AG09319 (cell line): ENCODE measurements at regions not wholly inside any gene's neighbourhood (a gene's known extent, or its start where the extent isn't known, plus 50 kb on each side); places are given as distances from the start of the nearest gene placed in this dataset.

Experiments
- DNase-seq: peaks from one replicate; pipeline ENCODE4 v3.0.0-alpha.2; 2010; ENCODE audit warnings: low read depth; ENCODE audit errors: extremely low read depth
- CTCF ChIP-seq: IDR thresholded peaks from 2 replicates; pipeline ENCODE4 v1.5.1; 2011; ENCODE audit warnings: low read depth, mild to moderate bottlenecking, inconsistent platforms, low read length, moderate library complexity

GRCh38 chr12:93174048-93174447, 203.7 kb upstream of the NUDT4 start:
- DNase-seq = peak; percentile 65
- TF ChIP-seq CTCF = no peak

- TF ChIP-seq CTCF = no peak
- no peak for DNase-seq
Observed at GRCh38 chr12:93174473-93174872, 203.3 kb upstream of the NUDT4 start.

GRCh38 chr12:93176165-93176564, 201.6 kb upstream of the NUDT4 start:
- no peak for DNase-seq
- no peak for TF ChIP-seq CTCF

GRCh38 chr12:93176610-93177126, 201.1 kb upstream of the NUDT4 start:
- DNase-seq = no peak
- no peak for TF ChIP-seq CTCF

GRCh38 chr12:93177208-93178153, 200.2 kb upstream of the NUDT4 start:
- DNase-seq = no peak
- TF ChIP-seq CTCF = no peak

- TF ChIP-seq CTCF = no peak
- no peak for DNase-seq
Observed at GRCh38 chr12:93178154-93178878, 199.4 kb upstream of the NUDT4 start.

GRCh38 chr12:93179792-93180191, 197.9 kb upstream of the NUDT4 start:
- no peak for DNase-seq
- TF ChIP-seq CTCF = no peak
